Stimulated activated CD4-positive, alpha-beta T cell treated with anti-CD3 and anti-CD28 coated beads, Interleukin-4, amount 100 ng/mL, for 48 hours (primary cell): ENCODE measurements at regions not wholly inside any gene's neighbourhood (a gene's known extent, or its start where the extent isn't known, plus 50 kb on each side); places are given as distances from the start of the nearest gene placed in this dataset.
"Not testable (repeated sequence)": the region's sequence is repeated elsewhere in the genome, so short reads cannot be mapped to it uniquely, and the experiment has no call there.

Experiments used
- DNase-seq, 2 donors: peaks; one replicate each; pipeline ENCODE4 v3.0.0-alpha.2; 2020; ENCODE audit warnings: low read depth in 2 of 2

DNA sequence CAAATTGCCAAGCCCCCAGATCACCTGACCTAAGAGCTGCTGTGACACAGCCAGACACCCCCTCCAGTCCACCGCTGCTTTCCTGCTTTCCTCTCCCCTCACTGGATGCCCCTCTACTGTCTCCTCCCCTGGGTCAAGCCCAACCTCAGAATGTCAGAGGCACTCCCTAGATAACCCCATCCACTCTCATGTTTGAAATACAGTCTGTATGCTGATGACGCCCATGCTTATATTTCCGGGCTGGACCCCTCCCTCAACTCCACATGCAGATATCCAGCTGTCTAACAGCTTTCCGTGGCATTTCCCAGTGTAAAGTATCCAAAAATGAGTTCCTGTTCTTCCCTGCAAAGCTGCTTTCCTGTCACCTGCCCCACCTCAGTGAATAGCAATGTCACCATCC lies 309.2 kb downstream of the ANAPC1 start:
- not testable (repeated sequence) for DNase-seq

- not testable (repeated sequence) for DNase-seq
Observed at GRCh38 chr2:111577154-111577885, 306.7 kb downstream of the ANAPC1 start.

GRCh38 chr2:111579500-111580134 lies 304.4 kb downstream of the ANAPC1 start:
- not testable (repeated sequence) for DNase-seq

- DNase-seq: not testable (repeated sequence)
Observed at GRCh38 chr2:111580616-111581015, 303.4 kb downstream of the ANAPC1 start.

DNA sequence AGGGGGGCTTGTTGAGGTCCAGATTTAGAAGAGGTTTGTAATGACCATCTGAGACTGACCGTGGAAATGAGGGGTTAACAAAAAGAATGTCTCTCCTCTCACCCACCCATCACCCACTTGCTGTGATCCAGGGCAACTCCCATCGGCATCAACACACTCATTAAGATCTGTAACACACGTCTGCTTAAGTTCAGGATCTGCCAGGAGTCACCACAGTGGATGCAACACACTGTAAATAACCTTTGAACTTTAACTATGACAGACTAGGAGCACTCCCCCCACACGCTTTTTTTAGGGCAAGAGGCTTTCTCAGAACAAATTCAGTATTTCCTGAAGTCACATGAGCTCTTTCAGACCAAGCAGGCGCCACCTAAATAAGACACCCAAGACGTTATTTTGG lies 301.9 kb downstream of the ANAPC1 start:
- DNase-seq: not testable (repeated sequence)

GRCh38 chr2:111583480-111583879 lies 300.5 kb downstream of the ANAPC1 start:
- DNase-seq: not testable (repeated sequence)

DNA sequence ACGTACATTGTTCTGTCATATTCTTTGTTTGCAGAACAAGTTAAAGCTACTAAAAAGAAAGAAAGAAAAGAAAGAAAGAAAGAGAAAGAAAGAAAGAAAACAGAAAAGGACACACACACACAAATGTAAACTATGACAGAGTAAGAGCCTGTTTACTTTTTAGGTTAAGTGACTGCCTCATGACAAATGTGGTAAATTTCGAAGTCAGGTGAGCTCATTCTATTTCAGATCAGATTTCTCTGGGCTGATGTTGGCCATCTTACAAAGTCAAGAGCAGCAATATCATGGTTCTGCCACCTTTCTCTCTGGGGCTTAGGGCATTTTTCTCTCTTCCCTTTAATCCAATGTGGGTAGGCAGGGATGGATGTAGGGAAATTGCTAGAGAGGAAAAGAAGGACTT lies 299.5 kb downstream of the ANAPC1 start:
- DNase-seq: not testable (repeated sequence)

GRCh38 chr2:111584950-111585349 lies 299.0 kb downstream of the ANAPC1 start:
- DNase-seq: not testable (repeated sequence)

DNA sequence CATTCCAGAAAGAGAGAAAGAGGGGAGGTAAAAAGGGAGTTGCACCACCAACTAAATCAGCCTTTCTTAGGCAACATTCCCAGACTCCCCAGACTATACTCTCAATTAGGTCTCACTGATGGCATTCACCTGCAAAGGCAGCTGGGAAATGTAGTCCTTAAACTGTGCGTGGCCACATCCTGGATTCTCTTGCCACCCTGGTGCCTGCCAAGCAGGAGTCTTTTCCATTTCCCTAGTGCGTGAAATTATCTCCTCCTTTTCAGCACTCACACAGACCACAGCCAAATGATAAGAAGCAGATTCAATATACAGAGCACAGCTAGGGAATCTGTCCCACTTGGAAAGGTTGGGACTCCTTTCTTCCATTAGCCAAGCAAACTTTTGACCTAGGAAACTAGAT lies 298.0 kb downstream of the ANAPC1 start:
- DNase-seq: not testable (repeated sequence)

- not testable (repeated sequence) for DNase-seq
Observed at GRCh38 chr2:111595072-111595471, 288.9 kb downstream of the ANAPC1 start.

DNA sequence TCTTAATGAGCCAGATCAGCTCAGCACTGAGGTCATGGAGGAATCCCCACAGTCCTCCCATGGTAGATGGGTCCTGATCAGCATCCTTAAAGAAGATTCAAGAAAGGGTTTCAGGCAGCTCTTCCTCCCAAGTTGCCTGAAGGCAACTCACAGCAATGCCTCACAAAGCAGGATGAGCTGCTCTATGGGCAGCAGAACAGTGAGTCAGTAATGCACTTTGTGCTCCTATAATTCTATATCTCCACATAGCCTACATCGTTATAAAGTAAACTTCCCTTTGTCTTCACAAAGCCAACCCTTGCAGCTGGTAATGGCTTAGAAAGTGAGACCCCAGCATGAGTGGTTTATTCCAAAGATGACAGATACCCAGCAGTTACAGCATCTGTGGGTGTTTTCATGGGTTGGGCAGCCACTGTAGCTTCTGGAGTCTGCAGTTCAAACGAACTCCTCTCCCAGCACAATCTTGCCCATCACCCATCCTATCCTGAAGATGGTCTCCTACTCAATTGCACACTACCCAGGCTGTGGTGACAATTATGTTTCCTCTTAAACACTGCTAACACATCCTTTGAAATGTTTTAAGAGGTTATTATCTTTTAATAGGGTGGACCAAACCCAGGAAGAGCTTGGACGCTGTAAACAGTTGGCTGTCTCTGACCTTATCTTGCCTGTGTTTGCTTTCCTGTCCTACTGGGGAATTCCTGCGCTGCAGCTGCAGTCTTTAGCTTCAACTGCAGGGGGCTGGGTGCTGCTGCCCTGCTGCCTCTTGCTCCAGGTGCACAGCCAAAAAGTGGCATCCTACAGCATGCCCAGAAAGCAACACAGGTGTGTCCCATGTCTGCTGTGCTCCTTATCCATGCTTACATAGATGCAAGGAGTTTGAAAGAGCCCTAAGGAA lies 286.9 kb downstream of the ANAPC1 start:
- not testable (repeated sequence) for DNase-seq

- not testable (repeated sequence) for DNase-seq
Observed at GRCh38 chr2:111598944-111599343, 285.0 kb downstream of the ANAPC1 start.

- not testable (repeated sequence) for DNase-seq
Observed at GRCh38 chr2:111602259-111602658, 281.7 kb downstream of the ANAPC1 start.

GRCh38 chr2:111605798-111606197 lies 278.2 kb downstream of the ANAPC1 start:
- DNase-seq: not testable (repeated sequence)

- DNase-seq: not testable (repeated sequence)
Observed at GRCh38 chr2:111606632-111607031, 277.4 kb downstream of the ANAPC1 start.

DNA sequence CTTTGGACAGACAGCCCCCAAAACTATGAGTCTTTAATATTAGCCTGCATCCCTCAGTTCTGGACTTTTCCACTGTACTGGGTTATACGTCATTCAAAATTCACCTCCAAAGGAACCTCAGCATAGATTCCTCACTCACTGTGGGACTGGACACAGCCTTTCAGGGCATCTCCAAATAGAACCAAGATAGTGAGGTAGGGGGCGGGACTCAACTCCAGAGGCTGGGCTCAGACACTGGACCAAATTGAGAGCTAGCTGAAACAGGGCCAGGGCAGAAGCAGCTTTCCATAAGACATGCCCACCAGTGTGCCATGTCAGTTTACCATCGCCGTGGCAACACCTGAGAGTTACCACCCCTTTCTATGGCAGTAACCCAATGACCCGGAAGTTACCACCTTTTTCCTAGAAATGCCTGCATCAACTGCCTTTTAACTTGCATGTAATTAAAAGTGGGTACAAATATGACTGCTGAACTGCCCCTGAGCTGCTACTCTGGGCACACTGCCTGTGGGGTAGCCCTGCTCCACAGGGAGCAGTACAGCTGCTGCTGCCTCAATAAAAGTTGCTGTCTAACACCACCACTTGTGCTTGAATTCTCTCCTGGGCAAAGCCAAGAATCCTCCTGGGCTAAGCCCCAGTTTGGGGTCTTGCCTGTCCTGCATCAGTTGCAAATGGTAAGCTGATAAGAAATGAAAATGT lies 274.7 kb downstream of the ANAPC1 start:
- DNase-seq: not testable (repeated sequence)

- DNase-seq: not testable (repeated sequence)
Observed at GRCh38 chr2:111610035-111610434, 274.0 kb downstream of the ANAPC1 start.

DNA sequence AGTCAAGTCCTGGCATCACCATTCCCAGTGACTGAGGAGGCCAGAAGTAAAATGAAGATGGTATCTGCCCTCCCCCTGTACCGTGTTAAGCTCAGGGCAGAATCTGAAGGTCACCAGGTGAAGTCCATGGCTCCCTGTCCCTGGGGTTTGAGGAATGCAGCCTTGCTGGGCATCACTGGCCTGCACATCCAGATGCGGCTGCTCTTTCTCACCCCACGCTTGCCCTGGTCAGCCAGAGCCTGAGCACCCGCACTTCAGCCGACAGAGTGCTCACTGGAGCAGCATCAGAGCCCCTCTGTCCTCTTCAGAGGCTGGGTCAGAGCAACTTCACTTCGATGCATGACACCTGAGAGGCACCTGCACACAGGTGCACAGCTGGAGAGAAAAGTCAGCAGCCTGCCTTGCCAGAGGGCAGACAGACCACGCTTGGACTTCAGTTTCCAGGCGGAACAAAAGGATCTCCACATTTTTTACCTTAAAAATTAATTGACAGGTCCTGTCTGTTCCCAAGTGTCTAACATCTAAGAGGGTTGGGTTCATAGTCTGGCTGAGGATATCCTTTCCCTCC lies 267.3 kb downstream of the ANAPC1 start:
- no peak for DNase-seq

DNA sequence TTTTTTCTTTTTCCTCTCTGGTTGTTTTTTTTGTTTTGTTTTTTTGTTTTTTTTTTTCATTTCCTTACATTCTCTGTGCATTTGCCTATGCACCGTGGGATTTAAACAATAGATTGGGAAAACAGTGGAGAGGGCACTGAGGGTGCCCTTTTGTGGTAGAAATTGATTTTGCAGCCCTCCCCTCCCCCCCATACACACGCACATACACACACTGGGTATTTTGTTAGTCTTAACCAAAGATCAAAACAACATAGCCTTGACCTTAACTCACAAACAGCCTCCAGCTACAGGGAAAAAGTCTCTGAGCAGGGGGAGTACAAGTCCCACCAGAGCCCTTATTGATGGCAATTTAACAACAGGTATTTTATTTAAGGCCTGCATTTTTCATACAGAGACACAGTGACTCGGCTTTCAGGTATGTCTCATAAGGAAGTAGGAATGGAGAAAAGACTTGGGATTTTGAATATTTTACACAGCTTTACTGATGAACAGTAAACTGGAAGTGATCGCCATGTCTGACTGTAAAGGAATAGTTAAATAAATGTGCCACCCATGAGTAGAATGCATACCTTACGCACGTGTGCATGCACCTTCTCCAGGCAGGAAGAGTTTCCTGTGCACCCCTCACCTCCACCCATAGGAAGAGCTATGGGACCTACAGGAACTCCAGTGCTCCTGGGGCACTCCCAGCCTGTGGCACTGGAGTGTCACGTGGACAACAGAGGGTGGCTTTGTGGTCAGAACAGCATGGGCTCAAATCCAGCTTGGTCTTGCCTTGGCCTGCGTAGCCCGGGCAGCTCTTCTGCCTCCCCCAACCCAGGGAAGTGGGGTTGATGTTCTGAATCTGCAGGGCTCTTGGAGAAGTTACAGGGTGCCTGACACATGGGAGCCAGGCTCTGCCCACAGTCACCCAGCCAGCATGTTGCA lies 266.4 kb downstream of the ANAPC1 start:
- no peak for DNase-seq
